ENCODE measurements at regions not wholly inside any gene's neighbourhood (a gene's known extent, or its start where the extent isn't known, plus 50 kb on each side); places are given as distances from the start of the nearest gene placed in this dataset.

GRCh38 chr18:27372386-27372785 lies 187.3 kb upstream of the CHST9 start:
- H3K4me3 Mint-ChIP-seq (ENCODE audit: unreplicated experiment), result no peak overlapping the region
- no peak for TF ChIP-seq CTCF (IDR thresholded peaks at IDR 0.05; ENCODE audit: unreplicated experiment)
- intact Hi-C loops (cut with micrococcal nuclease), result no loop called here
- H3K27ac Mint-ChIP-seq (ENCODE audit: low read depth, unreplicated experiment), result no peak overlapping the region
- peaks cover 2% of the 10 kb centered on the region for H3K4me1 Mint-ChIP-seq (ENCODE audit: insufficient read depth, unreplicated experiment)
- DNase-seq (ENCODE audit: unreplicated experiment), result no peak
- ChIA-PET POLR2A (no interaction called here), CTCF (interaction anchor here (0.8 kb wide), 1 partner anchor 234 kb away, joined by 3 read pairs; no protein-coding TSS in a partner anchor)
- BruUV-seq (replicated peaks), result no TSS peak
- no peaks in the 10 kb centered on the region for H3K9me3 Mint-ChIP-seq (ENCODE audit: unreplicated experiment)
- H3K27me3 Mint-ChIP-seq (ENCODE audit: insufficient read depth, unreplicated experiment), result no peaks in the 10 kb centered on the region
- H3K36me3 Mint-ChIP-seq (ENCODE audit: insufficient read depth, unreplicated experiment), result no peaks in the 10 kb centered on the region

- POLR2A ChIA-PET, result interaction anchor here (1.0 kb wide), 1 partner anchor 11 kb away, joined by 3 read pairs; no protein-coding TSS in a partner anchor
These were observed 181.6 kb upstream of the CHST9 start for GRCh38 chr18:27366665-27367064.

GRCh38 chr18:27366151-27366550 lies 181.0 kb upstream of the CHST9 start:
- POLR2A ChIA-PET, result interaction anchor here (0.7 to 1.0 kb wide), 3 partner anchors 12 to 947 kb away, joined by 3 read pairs; no protein-coding TSS in a partner anchor
- CTCF ChIA-PET, result interaction anchor here (0.5 to 4.7 kb wide), 9 partner anchors 12 to 348 kb away, joined by 3 to 75 read pairs (median 8); no protein-coding TSS in a partner anchor
- H3K4me1 Mint-ChIP-seq (ENCODE audit: insufficient read depth, unreplicated experiment), result no peaks in the 10 kb centered on the region
- H3K9me3 Mint-ChIP-seq (ENCODE audit: unreplicated experiment), result no peaks in the 10 kb centered on the region
- DNase-seq (ENCODE audit: unreplicated experiment), result peak; percentile 5
- no peaks in the 10 kb centered on the region for H3K36me3 Mint-ChIP-seq (ENCODE audit: insufficient read depth, unreplicated experiment)
- no TSS peak for BruUV-seq (replicated peaks)
- TF ChIP-seq CTCF (IDR thresholded peaks at IDR 0.05; ENCODE audit: unreplicated experiment), result no peak
- H3K27ac Mint-ChIP-seq (ENCODE audit: low read depth, unreplicated experiment), result no peak overlapping the region
- intact Hi-C loops (cut with micrococcal nuclease), result no loop called here
- H3K27me3 Mint-ChIP-seq (ENCODE audit: insufficient read depth, unreplicated experiment), result no peaks in the 10 kb centered on the region
- H3K4me3 Mint-ChIP-seq (ENCODE audit: unreplicated experiment), result no peak overlapping the region

More at GRCh38 chr18:27366665-27367064, 181.6 kb upstream of the CHST9 start:
- TF ChIP-seq CTCF (IDR thresholded peaks at IDR 0.05; ENCODE audit: unreplicated experiment), result no peak
- Mint-ChIP-seq H3K27me3 (ENCODE audit: insufficient read depth, unreplicated experiment) (no peaks in the 10 kb centered on the region), H3K27ac (ENCODE audit: low read depth, unreplicated experiment) (no peak overlapping the region), H3K36me3 (ENCODE audit: insufficient read depth, unreplicated experiment) (no peaks in the 10 kb centered on the region), H3K9me3 (ENCODE audit: unreplicated experiment) (no peaks in the 10 kb centered on the region), H3K4me1 (ENCODE audit: insufficient read depth, unreplicated experiment) (no peaks in the 10 kb centered on the region), H3K4me3 (ENCODE audit: unreplicated experiment) (no peak overlapping the region)
- no TSS peak for BruUV-seq (replicated peaks)
- intact Hi-C loops (cut with micrococcal nuclease), result no loop called here
- CTCF ChIA-PET, result interaction anchor here (2.0 to 4.7 kb wide), 3 partner anchors 12 to 238 kb away, joined by 17 to 34 read pairs (median 22); no protein-coding TSS in a partner anchor
- DNase-seq (ENCODE audit: unreplicated experiment), result no peak

GRCh38 chr18:27363872-27364271 lies 178.8 kb upstream of the CHST9 start:
- no peak overlapping the region for H3K4me3 Mint-ChIP-seq (ENCODE audit: unreplicated experiment)
- no peak overlapping the region for H3K27ac Mint-ChIP-seq (ENCODE audit: low read depth, unreplicated experiment)
- H3K27me3 Mint-ChIP-seq (ENCODE audit: insufficient read depth, unreplicated experiment), result peaks cover 14% of the 10 kb centered on the region
- H3K4me1 Mint-ChIP-seq (ENCODE audit: insufficient read depth, unreplicated experiment), result no peaks in the 10 kb centered on the region
- no peaks in the 10 kb centered on the region for H3K36me3 Mint-ChIP-seq (ENCODE audit: insufficient read depth, unreplicated experiment)
- BruUV-seq (replicated peaks), result no TSS peak
- DNase-seq (ENCODE audit: unreplicated experiment), result peak; percentile 34
- ChIA-PET CTCF (interaction anchor here (0.6 to 4.7 kb wide), 15 partner anchors 12 to 1373 kb away, joined by 3 to 75 read pairs (median 3); no protein-coding TSS in a partner anchor), POLR2A (interaction anchor here (1.5 to 1.6 kb wide), 2 partner anchors 14 to 235 kb away, joined by 5 to 6 read pairs; no protein-coding TSS in a partner anchor)
- TF ChIP-seq CTCF (IDR thresholded peaks at IDR 0.05; ENCODE audit: unreplicated experiment), result peak; percentile 39
- intact Hi-C loops (cut with micrococcal nuclease), result loop anchor here (1.0 to 5.0 kb wide), 5 partner anchors 63 to 388 kb away; no protein-coding TSS in a partner anchor
- no peaks in the 10 kb centered on the region for H3K9me3 Mint-ChIP-seq (ENCODE audit: unreplicated experiment)

All from MCF 10A (cell line).